Activated CD8-positive, alpha-beta T cell treated with anti-CD3 and anti-CD28 coated beads for 36 hours (primary cell): ENCODE measurements at regions not wholly inside any gene's neighbourhood (a gene's known extent, or its start where the extent isn't known, plus 50 kb on each side); places are given as distances from the start of the nearest gene placed in this dataset.

Source experiments
- ATAC-seq: fragments of 200-7000 bp; cut with Tn5 transposase; one replicate; pipeline ENCODE4 v1.10.0; 2021; ENCODE audit warnings: mild to moderate bottlenecking, moderate library complexity
- CTCF ChIA-PET: fragments of 350-600 bp; sonication (Branson Sonifier 250); formaldehyde crosslinking; loops from one replicate; lab custom pipeline; 2021; ENCODE audit warnings: antibody characterized with exemption; lab: Charles Lee
- POLR2A ChIA-PET: fragments of 350-600 bp; sonication (Branson Sonifier 250); formaldehyde crosslinking; loops from one replicate; lab custom pipeline; 2021; ENCODE audit warnings: antibody characterized with exemption; lab: Charles Lee
- DNase-seq: peaks from one replicate; pipeline ENCODE4 v3.0.0-alpha.2; 2020
- H3K27ac Mint-ChIP-seq: one replicate; pipeline ENCODE4 v1.8.0; 2021; ENCODE audit warnings: mild to moderate bottlenecking, mixed read lengths
- H3K27me3 Mint-ChIP-seq: one replicate; pipeline ENCODE4 v1.8.0; 2021; ENCODE audit warnings: mixed read lengths
- H3K36me3 Mint-ChIP-seq: one replicate; pipeline ENCODE4 v1.8.0; 2021; ENCODE audit warnings: low read depth, mixed read lengths
- H3K4me1 Mint-ChIP-seq: one replicate; pipeline ENCODE4 v1.8.0; 2021; ENCODE audit warnings: low read depth, mixed read lengths
- H3K4me3 Mint-ChIP-seq: one replicate; pipeline ENCODE4 v1.8.0; 2021; ENCODE audit warnings: mild to moderate bottlenecking, moderate library complexity, mixed read lengths
- H3K9me3 Mint-ChIP-seq: one replicate; pipeline ENCODE4 v1.8.0; 2021; ENCODE audit warnings: mixed read lengths
- intact Hi-C: fragments of 100-400 bp; cut with micrococcal nuclease; formaldehyde crosslinking; loops from one replicate; pipeline ENCODE4 v1.10.0; 2022
- TF ChIP-seq, protein P1 (sequence below): fragments of 200-600 bp; IDR thresholded peaks from one replicate; pipeline ENCODE4 v1.8.0; 2022; ENCODE audit warnings: antibody characterized with exemption, mild to moderate bottlenecking

DNA sequence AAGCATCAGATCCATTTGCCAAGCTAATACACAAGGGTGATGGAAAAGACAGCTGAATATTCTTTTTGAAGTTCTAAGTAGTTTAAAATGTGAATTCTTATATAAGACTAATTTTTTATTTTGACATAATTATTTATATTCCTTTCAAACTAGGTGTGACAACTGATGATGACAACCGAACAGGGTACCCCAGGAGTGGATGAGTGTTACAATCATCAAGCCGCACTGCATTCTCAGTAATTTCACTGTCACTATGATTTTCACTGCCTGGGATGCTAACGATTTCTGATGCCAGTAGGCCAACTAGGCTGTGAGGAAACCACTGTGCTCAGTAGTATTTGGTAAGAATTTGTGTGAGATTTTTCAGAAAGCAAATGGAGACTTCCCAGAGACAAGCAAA lies 317.5 kb downstream of the ARAP2 start:
- Mint-ChIP-seq H3K4me3 (no peak overlapping the region), H3K27ac (no peak overlapping the region), H3K9me3 (no peaks in the 10 kb centered on the region), H3K4me1 (no peaks in the 10 kb centered on the region), H3K27me3 (no peaks in the 10 kb centered on the region), H3K36me3 (no peaks in the 10 kb centered on the region)
- CTCF ChIA-PET = interaction anchor here (2.7 kb wide), 1 partner anchor 7 kb away, joined by 9 read pairs; no protein-coding TSS in a partner anchor
- POLR2A ChIA-PET = no interaction called here
- DNase-seq (no peak), ATAC-seq (no peak)
- intact Hi-C loops = no loop called here
- TF ChIP-seq, protein P1, sequence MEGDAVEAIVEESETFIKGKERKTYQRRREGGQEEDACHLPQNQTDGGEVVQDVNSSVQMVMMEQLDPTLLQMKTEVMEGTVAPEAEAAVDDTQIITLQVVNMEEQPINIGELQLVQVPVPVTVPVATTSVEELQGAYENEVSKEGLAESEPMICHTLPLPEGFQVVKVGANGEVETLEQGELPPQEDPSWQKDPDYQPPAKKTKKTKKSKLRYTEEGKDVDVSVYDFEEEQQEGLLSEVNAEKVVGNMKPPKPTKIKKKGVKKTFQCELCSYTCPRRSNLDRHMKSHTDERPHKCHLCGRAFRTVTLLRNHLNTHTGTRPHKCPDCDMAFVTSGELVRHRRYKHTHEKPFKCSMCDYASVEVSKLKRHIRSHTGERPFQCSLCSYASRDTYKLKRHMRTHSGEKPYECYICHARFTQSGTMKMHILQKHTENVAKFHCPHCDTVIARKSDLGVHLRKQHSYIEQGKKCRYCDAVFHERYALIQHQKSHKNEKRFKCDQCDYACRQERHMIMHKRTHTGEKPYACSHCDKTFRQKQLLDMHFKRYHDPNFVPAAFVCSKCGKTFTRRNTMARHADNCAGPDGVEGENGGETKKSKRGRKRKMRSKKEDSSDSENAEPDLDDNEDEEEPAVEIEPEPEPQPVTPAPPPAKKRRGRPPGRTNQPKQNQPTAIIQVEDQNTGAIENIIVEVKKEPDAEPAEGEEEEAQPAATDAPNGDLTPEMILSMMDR = no peak

DNA sequence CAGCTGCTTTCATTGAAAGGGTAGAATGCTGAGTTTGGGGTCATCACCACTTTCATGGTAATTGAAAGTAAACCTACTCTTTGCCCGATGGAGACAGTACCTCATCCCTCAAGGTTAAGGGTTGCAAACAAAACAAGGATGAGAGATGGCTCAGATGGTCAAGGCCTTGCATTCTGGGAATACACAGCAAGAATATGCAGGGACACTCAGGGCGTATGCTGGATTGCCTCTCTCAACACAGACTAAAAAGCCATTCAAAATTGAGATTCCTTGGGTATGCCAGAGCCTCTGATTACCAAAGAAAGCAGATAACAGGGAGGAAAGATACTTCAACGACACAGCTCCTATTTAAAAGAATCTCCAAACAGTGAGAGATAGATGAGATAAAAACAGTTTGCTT lies 310.4 kb downstream of the ARAP2 start:
- no peak overlapping the region for H3K4me3 Mint-ChIP-seq
- intact Hi-C loops = no loop called here
- H3K36me3 Mint-ChIP-seq = no peaks in the 10 kb centered on the region
- TF ChIP-seq, protein P1 = no peak
- DNase-seq = no peak
- no peak overlapping the region for H3K27ac Mint-ChIP-seq
- no peaks in the 10 kb centered on the region for H3K9me3 Mint-ChIP-seq
- H3K4me1 Mint-ChIP-seq = no peaks in the 10 kb centered on the region
- POLR2A ChIA-PET = no interaction called here
- CTCF ChIA-PET = interaction anchor here (0.9 to 2.3 kb wide), 4 partner anchors 9 to 30 kb away, joined by 3 to 9 read pairs (median 3); no protein-coding TSS in a partner anchor
- ATAC-seq = no peak
- no peaks in the 10 kb centered on the region for H3K27me3 Mint-ChIP-seq

DNA sequence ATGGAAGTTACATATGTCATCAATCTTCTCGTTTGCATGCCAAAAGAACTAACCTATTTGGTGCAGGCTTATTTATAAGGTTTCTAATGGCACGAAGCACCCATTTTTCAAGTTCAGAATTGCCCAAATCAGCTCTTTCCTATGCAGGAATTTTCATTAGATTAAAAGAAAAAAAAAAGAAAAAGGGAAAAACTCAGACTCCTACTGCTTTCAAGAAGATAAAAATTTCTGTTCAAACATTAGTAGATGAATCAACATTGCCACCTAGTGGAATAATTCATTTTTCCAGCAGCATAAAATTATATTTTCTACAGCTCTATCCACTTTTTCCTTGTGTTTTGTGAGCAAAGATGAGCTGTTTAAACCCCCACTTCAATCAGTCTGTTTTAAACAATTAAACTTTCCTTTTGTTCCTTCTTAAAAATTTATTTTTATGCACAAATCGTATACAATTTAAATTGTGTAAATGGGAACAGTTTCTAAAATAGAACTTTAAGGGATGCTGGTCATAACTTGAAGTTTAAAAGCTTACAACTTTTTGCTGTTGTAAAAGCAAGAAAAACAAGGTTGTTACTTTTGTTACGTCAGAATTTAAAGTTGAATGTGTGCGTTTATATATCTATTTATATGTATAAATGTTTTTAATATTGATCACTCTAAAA lies 309.9 kb downstream of the ARAP2 start:
- Mint-ChIP-seq H3K4me3 (no peak overlapping the region), H3K9me3 (no peaks in the 10 kb centered on the region), H3K27ac (no peak overlapping the region), H3K27me3 (no peaks in the 10 kb centered on the region), H3K36me3 (no peaks in the 10 kb centered on the region), H3K4me1 (no peaks in the 10 kb centered on the region)
- POLR2A ChIA-PET = no interaction called here
- no peak for DNase-seq
- CTCF ChIA-PET = interaction anchor here (0.7 to 2.3 kb wide), 11 partner anchors 9 to 526 kb away, joined by 3 to 9 read pairs (median 3); no protein-coding TSS in a partner anchor
- ATAC-seq = no peak
- intact Hi-C loops = no loop called here
- TF ChIP-seq, protein P1 = peak; percentile 83

DNA sequence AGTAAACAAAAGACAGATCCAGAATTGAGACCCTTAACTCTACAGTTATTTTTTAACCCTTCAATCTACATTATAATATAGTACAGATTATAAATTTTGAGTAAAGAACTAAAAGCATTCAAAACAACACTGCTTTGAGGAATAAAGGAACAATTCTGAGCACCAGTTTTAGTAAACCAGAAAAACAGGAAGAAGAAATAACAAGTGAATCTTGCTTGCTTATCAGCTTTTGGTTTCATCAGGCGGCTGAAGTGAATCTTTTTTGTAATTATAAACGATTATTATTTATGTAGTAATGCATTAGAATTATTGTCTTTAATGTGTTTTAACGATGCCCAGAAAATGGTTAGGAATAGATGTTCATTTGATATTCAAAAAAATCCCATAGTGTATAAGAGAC lies 305.4 kb downstream of the ARAP2 start:
- intact Hi-C loops = no loop called here
- Mint-ChIP-seq H3K27ac (no peak overlapping the region), H3K27me3 (no peaks in the 10 kb centered on the region), H3K9me3 (no peaks in the 10 kb centered on the region), H3K4me3 (no peak overlapping the region), H3K36me3 (no peaks in the 10 kb centered on the region), H3K4me1 (no peaks in the 10 kb centered on the region)
- ChIA-PET POLR2A (no interaction called here), CTCF (no interaction called here)
- DNase-seq (no peak), ATAC-seq (no peak)
- TF ChIP-seq, protein P1 = no peak

DNA sequence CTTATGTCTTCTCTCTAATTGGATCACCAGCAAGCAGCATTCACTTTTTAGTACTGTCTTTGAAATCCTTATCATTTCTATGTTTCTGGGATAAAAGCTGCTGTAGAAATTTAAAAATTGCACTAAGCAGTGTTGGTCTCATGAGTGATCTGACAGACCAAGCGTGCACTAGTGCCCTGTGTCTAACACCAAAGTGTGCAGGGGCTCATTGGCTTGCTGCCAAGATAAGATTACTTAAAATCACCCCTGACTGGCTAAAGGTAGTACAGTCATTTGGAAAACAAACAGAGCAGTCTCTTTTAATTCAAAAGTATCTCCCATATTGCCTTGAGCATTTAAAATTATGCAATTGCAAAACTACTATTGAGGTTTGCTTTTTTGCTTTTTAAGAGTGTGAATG lies 304.6 kb downstream of the ARAP2 start:
- intact Hi-C loops = no loop called here
- no peaks in the 10 kb centered on the region for H3K27me3 Mint-ChIP-seq
- no peak for DNase-seq
- POLR2A ChIA-PET = no interaction called here
- TF ChIP-seq, protein P1 = no peak
- no peak for ATAC-seq
- CTCF ChIA-PET = no interaction called here
- H3K9me3 Mint-ChIP-seq = no peaks in the 10 kb centered on the region
- H3K27ac Mint-ChIP-seq = no peak overlapping the region
- no peaks in the 10 kb centered on the region for H3K4me1 Mint-ChIP-seq
- no peak overlapping the region for H3K4me3 Mint-ChIP-seq
- no peaks in the 10 kb centered on the region for H3K36me3 Mint-ChIP-seq
